ENCODE measurements at regions not wholly inside any gene's neighbourhood (a gene's known extent, or its start where the extent isn't known, plus 50 kb on each side); places are given as distances from the start of the nearest gene placed in this dataset.

DNA sequence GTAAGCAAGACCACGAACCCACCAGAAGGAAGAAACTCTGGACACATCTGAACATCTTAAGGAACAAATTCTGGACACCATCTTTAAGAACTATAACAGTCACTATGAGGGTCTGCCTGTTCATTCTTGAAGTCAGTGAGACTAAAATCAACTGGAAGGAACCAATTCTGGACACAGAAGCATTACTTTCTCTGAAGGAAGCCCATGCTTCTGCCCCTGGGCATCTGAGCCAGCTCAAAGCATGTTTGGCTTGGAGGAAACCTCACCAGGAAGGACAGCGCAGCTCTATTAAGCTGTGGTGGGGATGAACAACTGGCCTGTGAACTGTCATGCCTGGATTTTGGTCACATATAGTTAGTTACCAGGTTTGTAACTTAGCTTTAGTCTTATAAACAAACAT lies 132.4 kb upstream of the GDF10 start:
- Histone ChIP-seq H2BK5ac (ENCODE audit: low read depth, low read length, poor library complexity) (no peak overlapping the region), H4K91ac (ENCODE audit: low read depth, low read length) (no peak overlapping the region), H2AFZ (ENCODE audit: insufficient read depth, low read length, poor library complexity) (no peak overlapping the region), H3K9me3 (ENCODE audit: insufficient read depth, low read depth, low read length) (peaks cover 2% of the 10 kb centered on the region), H2AK5ac (ENCODE audit: low read length) (no peak overlapping the region), H2BK120ac (ENCODE audit: insufficient read depth, low read length, poor library complexity) (no peak overlapping the region), H3K27ac (ENCODE audit: low read depth, low read length) (no peak overlapping the region), H3K4ac (ENCODE audit: low read depth, low read length) (no peak overlapping the region), H4K8ac (ENCODE audit: low read depth, low read length) (no peak overlapping the region), H3K36me3 (ENCODE audit: control insufficient read depth in 1 of 2, insufficient read depth in 2 of 2, low read length in 2 of 2) (no peaks in the 10 kb centered on the region), H3K4me3 (ENCODE audit: low read depth, low read length) (no peak overlapping the region), H3K79me1 (ENCODE audit: low read length) (peaks cover 11% of the 10 kb centered on the region), H3K18ac (ENCODE audit: low read length) (no peak overlapping the region), H3K4me2 (ENCODE audit: low read length) (no peak overlapping the region), H3K27me3 (ENCODE audit: insufficient read depth, low read length) (no peaks in the 10 kb centered on the region), H3K79me2 (ENCODE audit: control insufficient read depth, insufficient read depth, low read length, poor library complexity) (no peaks in the 10 kb centered on the region), H2BK12ac (ENCODE audit: low read length) (no peak overlapping the region), H3K23ac (ENCODE audit: low read length) (no peak overlapping the region), H3K4me1 (ENCODE audit: control insufficient read depth in 1 of 2, insufficient read depth in 2 of 2, low read length in 2 of 2) (peaks cover 7 to 20% of the 10 kb centered on the region in 2 experiments), H3K9ac (ENCODE audit: low read length) (no peak overlapping the region), H4K12ac (ENCODE audit: low read depth, low read length) (no peak overlapping the region), H3K14ac (ENCODE audit: low read length) (no peak overlapping the region)
- no CpG with 5 or more reads among the region's 2 CpGs for WGBS (ENCODE audit: extremely low coverage, insufficient coverage, insufficient read length)
- no peak for DNase-seq

DNA sequence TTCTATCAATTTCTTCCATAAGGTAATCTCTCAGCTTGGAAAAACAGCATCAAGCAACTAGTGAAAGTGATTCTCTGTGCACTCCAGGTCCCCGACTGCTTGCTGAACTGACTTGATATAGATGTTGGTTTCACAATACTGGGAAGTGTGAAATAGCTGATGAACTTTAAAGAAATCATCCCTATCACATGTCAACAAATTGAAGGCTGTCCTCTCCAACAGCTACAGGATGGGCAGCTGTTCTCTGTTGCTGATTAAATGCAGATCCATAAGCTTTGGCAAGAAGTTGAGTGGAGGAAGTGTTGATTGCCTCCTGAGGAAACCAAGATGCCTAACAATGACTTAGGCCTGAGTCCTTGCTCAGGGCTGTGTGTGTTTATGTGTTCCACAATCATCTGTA lies 130.4 kb upstream of the GDF10 start:
- no peak overlapping the region for H2BK12ac ChIP-seq (ENCODE audit: low read length)
- no CpG with 5 or more reads among the region's 1 CpG for WGBS (ENCODE audit: extremely low coverage, insufficient coverage, insufficient read length)
- H3K27me3 ChIP-seq (ENCODE audit: insufficient read depth, low read length): no peaks in the 10 kb centered on the region

DNA sequence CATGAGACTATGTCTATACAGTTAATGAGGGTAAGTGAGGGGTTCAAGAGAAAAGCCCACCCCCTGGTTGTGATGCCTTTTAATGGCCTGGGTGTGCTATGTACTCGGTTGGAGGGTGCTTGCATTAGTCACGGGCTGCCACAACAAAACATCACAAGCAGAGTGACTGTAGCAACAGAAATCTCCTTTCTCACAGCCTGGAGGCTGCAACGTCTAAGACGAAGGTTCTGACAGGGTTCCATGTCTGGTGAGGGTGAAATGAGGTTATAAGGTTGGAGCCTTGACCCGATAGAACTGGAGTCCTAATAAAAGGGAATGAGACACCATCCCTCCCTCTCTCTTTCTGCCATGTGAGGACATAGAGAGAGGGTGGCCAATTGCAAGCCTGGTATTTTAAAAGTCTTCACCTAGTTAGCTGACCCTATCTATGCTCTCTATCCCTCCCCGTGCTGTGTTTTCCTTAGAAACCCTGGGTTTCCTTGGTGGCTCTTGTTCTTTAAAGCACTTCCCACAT lies 126.0 kb upstream of the GDF10 start:
- Histone ChIP-seq H2AFZ (ENCODE audit: insufficient read depth, low read length, poor library complexity) (no peak overlapping the region), H3K9ac (ENCODE audit: low read length) (no peak overlapping the region), H3K79me1 (ENCODE audit: low read length) (no peaks in the 10 kb centered on the region), H4K8ac (ENCODE audit: low read depth, low read length) (no peak overlapping the region), H2BK5ac (ENCODE audit: low read depth, low read length, poor library complexity) (no peak overlapping the region), H3K23ac (ENCODE audit: low read length) (no peak overlapping the region), H4K12ac (ENCODE audit: low read depth, low read length) (no peak overlapping the region), H3K36me3 (ENCODE audit: control insufficient read depth in 1 of 2, insufficient read depth in 2 of 2, low read length in 2 of 2) (no peaks in the 10 kb centered on the region), H2AK5ac (ENCODE audit: low read length) (no peak overlapping the region), H4K91ac (ENCODE audit: low read depth, low read length) (no peak overlapping the region), H3K27ac (ENCODE audit: low read depth, low read length) (no peak overlapping the region), H3K4me1 (ENCODE audit: control insufficient read depth in 1 of 2, insufficient read depth in 2 of 2, low read length in 2 of 2) (no peaks in the 10 kb centered on the region), H3K4ac (ENCODE audit: low read depth, low read length) (no peak overlapping the region), H3K27me3 (ENCODE audit: insufficient read depth, low read length) (no peaks in the 10 kb centered on the region), H3K14ac (ENCODE audit: low read length) (no peak overlapping the region), H3K4me2 (ENCODE audit: low read length) (no peak overlapping the region), H3K79me2 (ENCODE audit: control insufficient read depth, insufficient read depth, low read length, poor library complexity) (no peaks in the 10 kb centered on the region), H2BK120ac (ENCODE audit: insufficient read depth, low read length, poor library complexity) (no peak overlapping the region), H3K9me3 (ENCODE audit: insufficient read depth, low read depth, low read length) (no peaks in the 10 kb centered on the region), H3K18ac (ENCODE audit: low read length) (no peak overlapping the region), H3K4me3 (ENCODE audit: low read depth, low read length) (no peak overlapping the region), H2BK12ac (ENCODE audit: low read length) (no peak overlapping the region)
- no CpG with 5 or more reads among the region's 6 CpGs for WGBS (ENCODE audit: extremely low coverage, insufficient coverage, insufficient read length)
- peak; percentile 47 to 51 for DNase-seq

More for the DNA sequence above, 130.4 kb upstream of the GDF10 start:
- H3K4me1 ChIP-seq (ENCODE audit: control insufficient read depth in 1 of 2, insufficient read depth in 2 of 2, low read length in 2 of 2): peaks cover 7 to 17% of the 10 kb centered on the region in 2 experiments
- H3K9ac ChIP-seq (ENCODE audit: low read length): no peak overlapping the region
- H2AK5ac ChIP-seq (ENCODE audit: low read length): no peak overlapping the region
- no peak overlapping the region for H3K4me2 ChIP-seq (ENCODE audit: low read length)
- no peak for DNase-seq
- no peak overlapping the region for H4K12ac ChIP-seq (ENCODE audit: low read depth, low read length)
- H2AFZ ChIP-seq (ENCODE audit: insufficient read depth, low read length, poor library complexity): no peak overlapping the region
- no peaks in the 10 kb centered on the region for H3K36me3 ChIP-seq (ENCODE audit: control insufficient read depth in 1 of 2, insufficient read depth in 2 of 2, low read length in 2 of 2)
- H3K18ac ChIP-seq (ENCODE audit: low read length): no peak overlapping the region
- H4K91ac ChIP-seq (ENCODE audit: low read depth, low read length): no peak overlapping the region
- H3K79me1 ChIP-seq (ENCODE audit: low read length): peaks cover 9% of the 10 kb centered on the region
- no peaks in the 10 kb centered on the region for H3K79me2 ChIP-seq (ENCODE audit: control insufficient read depth, insufficient read depth, low read length, poor library complexity)
- H3K4ac ChIP-seq (ENCODE audit: low read depth, low read length): no peak overlapping the region
- no peak overlapping the region for H2BK5ac ChIP-seq (ENCODE audit: low read depth, low read length, poor library complexity)
- H2BK120ac ChIP-seq (ENCODE audit: insufficient read depth, low read length, poor library complexity): no peak overlapping the region
- peaks cover 2% of the 10 kb centered on the region for H3K9me3 ChIP-seq (ENCODE audit: insufficient read depth, low read depth, low read length)
- no peak overlapping the region for H4K8ac ChIP-seq (ENCODE audit: low read depth, low read length)
- H3K4me3 ChIP-seq (ENCODE audit: low read depth, low read length): no peak overlapping the region
- H3K14ac ChIP-seq (ENCODE audit: low read length): no peak overlapping the region
- no peak overlapping the region for H3K23ac ChIP-seq (ENCODE audit: low read length)
- no peak overlapping the region for H3K27ac ChIP-seq (ENCODE audit: low read depth, low read length)

DNA sequence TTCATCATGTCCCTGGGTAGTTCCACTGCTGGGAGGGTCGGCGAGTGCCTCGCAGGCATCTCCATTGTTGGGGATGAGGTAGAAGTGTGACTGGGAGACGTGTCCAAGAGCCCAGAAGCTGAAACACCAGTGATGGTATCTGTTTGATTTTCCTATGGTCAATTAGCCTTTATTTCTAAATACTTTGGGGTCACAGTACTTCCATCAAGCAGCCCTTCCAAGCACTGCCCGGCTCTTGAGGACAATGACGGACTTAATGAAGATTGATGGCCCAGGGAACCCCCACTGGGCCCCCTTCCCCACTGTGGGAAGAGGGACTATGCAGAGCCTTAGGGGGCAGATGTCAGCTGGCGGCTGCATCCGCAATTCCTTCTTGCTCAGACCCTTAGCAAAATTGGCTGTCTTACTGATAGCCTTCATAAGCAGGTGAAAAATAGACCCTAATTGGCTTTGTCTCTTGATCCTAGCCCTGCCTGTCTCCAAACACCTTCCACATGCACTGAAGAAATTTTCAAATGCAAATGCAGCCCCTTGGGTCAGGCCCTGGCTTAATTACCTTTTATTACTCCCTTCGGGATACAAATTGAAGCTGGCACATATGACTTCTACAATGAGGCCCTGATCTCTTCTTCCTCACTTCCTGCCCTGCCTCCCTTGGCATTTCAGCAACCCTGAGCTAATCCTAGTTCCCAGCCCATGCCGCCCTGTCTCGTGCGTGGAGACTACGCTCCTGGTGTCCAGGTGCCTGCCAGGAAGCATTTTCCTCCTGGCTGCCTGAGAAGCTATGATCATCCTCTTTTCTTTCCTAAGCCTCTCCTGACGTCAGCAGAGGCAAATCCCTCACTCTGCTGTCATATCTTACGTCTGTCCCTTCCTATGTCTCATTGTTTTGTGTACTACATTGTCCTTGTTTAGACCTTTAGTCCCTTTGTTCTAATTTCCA lies 124.5 kb upstream of the GDF10 start:
- Histone ChIP-seq H2BK12ac (ENCODE audit: low read length) (no peak overlapping the region), H3K23ac (ENCODE audit: low read length) (no peak overlapping the region), H3K36me3 (ENCODE audit: control insufficient read depth in 1 of 2, insufficient read depth in 2 of 2, low read length in 2 of 2) (no peaks in the 10 kb centered on the region), H4K12ac (ENCODE audit: low read depth, low read length) (no peak overlapping the region), H2BK120ac (ENCODE audit: insufficient read depth, low read length, poor library complexity) (no peak overlapping the region), H3K4me2 (ENCODE audit: low read length) (no peak overlapping the region), H3K4ac (ENCODE audit: low read depth, low read length) (no peak overlapping the region), H3K79me2 (ENCODE audit: control insufficient read depth, insufficient read depth, low read length, poor library complexity) (no peaks in the 10 kb centered on the region), H3K4me3 (ENCODE audit: low read depth, low read length) (no peak overlapping the region), H2BK5ac (ENCODE audit: low read depth, low read length, poor library complexity) (no peak overlapping the region), H2AFZ (ENCODE audit: insufficient read depth, low read length, poor library complexity) (no peak overlapping the region), H3K79me1 (ENCODE audit: low read length) (no peaks in the 10 kb centered on the region), H3K4me1 (ENCODE audit: control insufficient read depth in 1 of 2, insufficient read depth in 2 of 2, low read length in 2 of 2) (no peaks in the 10 kb centered on the region), H3K14ac (ENCODE audit: low read length) (no peak overlapping the region), H3K18ac (ENCODE audit: low read length) (no peak overlapping the region), H3K9me3 (ENCODE audit: insufficient read depth, low read depth, low read length) (no peaks in the 10 kb centered on the region), H3K27ac (ENCODE audit: low read depth, low read length) (no peak overlapping the region), H4K91ac (ENCODE audit: low read depth, low read length) (no peak overlapping the region), H4K8ac (ENCODE audit: low read depth, low read length) (no peak overlapping the region), H3K9ac (ENCODE audit: low read length) (no peak overlapping the region), H3K27me3 (ENCODE audit: insufficient read depth, low read length) (no peaks in the 10 kb centered on the region), H2AK5ac (ENCODE audit: low read length) (no peak overlapping the region)
- no CpG with 5 or more reads among the region's 15 CpGs for WGBS (ENCODE audit: extremely low coverage, insufficient coverage, insufficient read length)
- DNase-seq: no peak
